GM12878 (cell line): ENCODE measurements at regions not wholly inside any gene's neighbourhood (a gene's known extent, or its start where the extent isn't known, plus 50 kb on each side); places are given as distances from the start of the nearest gene placed in this dataset.

Source experiments
- ATAC-seq: fragments of 200-7000 bp; cut with Tn5 transposase; 3 replicates; pipeline ENCODE4 v1.9.1; 2020; ENCODE audit warnings: mild to moderate bottlenecking, moderate library complexity
- BruUV-seq: library from RNA; stranded (reverse); fragments of 400-500 nt; replicated peaks from 2 replicates; lab custom pipeline; 2021; lab: Mats Ljungman, UMichigan
- CTCF ChIA-PET: fragments of 300-600 bp; sonication (Branson Sonifier 250); formaldehyde crosslinking; extraction: SDS; loops from one replicate; lab custom pipeline; 2021; ENCODE audit warnings: inconsistent platforms; lab: Yijun Ruan, JAX
- POLR2A ChIA-PET: fragments of 350-600 bp; formaldehyde crosslinking; extraction: SDS; loops from one replicate; lab custom pipeline; 2021; ENCODE audit warnings: inconsistent platforms; lab: Charles Lee
- RAD21 ChIA-PET: fragments of 300-600 bp; sonication (Branson Sonifier 250); formaldehyde crosslinking; loops from one replicate; lab custom pipeline; 2023; ENCODE audit warnings: antibody characterized with exemption; ENCODE audit not compliant: unreplicated experiment; lab: Charles Lee
- SMC1A ChIA-PET: fragments of 300-600 bp; sonication (Branson Sonifier 250); formaldehyde crosslinking; loops from one replicate; lab custom pipeline; 2023; ENCODE audit not compliant: unreplicated experiment, uncharacterized antibody; lab: Charles Lee
- DNase-seq: peaks from one replicate; pipeline ENCODE4 v3.0.0-alpha.2; 2011; ENCODE audit warnings: low read depth, low spot score
- FAIRE-seq: peaks from 3 replicates; lab custom pipeline; 2011; peaks lifted over from hg19 to GRCh38; lab: Jason Lieb, UNC
- H2AFZ ChIP-seq: 2 replicates; pipeline ENCODE4 v1.6.0; 2011; ENCODE audit warnings: low read depth, low read length, control low read depth; ENCODE audit not compliant: control insufficient read depth
- H3K27ac ChIP-seq: 2 replicates; pipeline ENCODE4 v1.5.1; 2011; ENCODE audit warnings: control low read depth; ENCODE audit not compliant: control insufficient read depth, insufficient read depth
- H3K27me3 ChIP-seq, 2 experiments: replicated peaks in 1 of 2; 2 replicates each; pipeline versions ENCODE4 v1.6.0 to v1.6.1; 2011; ENCODE audit warnings: low read length in 1 of 2; ENCODE audit not compliant: control insufficient read depth in 2 of 2, insufficient read depth in 2 of 2
- H3K36me3 ChIP-seq, 2 experiments: 2 replicates each; pipeline ENCODE4 v1.5.1; 2011; ENCODE audit warnings: low read length in 1 of 2; ENCODE audit not compliant: control insufficient read depth in 2 of 2, insufficient read depth in 2 of 2
- H3K4me1 ChIP-seq: 2 replicates; pipeline ENCODE4 v1.6.1; 2011; ENCODE audit warnings: mild to moderate bottlenecking, low read length, moderate library complexity, mixed read lengths; ENCODE audit not compliant: control insufficient read depth, insufficient read depth
- H3K4me2 ChIP-seq: 2 replicates; pipeline ENCODE4 v1.6.0; 2011; ENCODE audit warnings: control low read depth; ENCODE audit not compliant: control insufficient read depth, insufficient read depth
- H3K4me3 ChIP-seq: fragments of 200-600 bp; sonication (generic); 2 replicates; pipeline ENCODE4 v1.5.1; 2016
- H3K79me2 ChIP-seq: 2 replicates; pipeline ENCODE4 v1.6.0; 2011; ENCODE audit warnings: low read length; ENCODE audit not compliant: control insufficient read depth, insufficient read depth
- H3K9ac ChIP-seq: 2 replicates; pipeline ENCODE4 v1.8.0; 2011; ENCODE audit warnings: low read length, control low read depth, mixed read lengths; ENCODE audit not compliant: control insufficient read depth, insufficient read depth
- H3K9me3 ChIP-seq: replicated peaks from 3 replicates; pipeline ENCODE4 v1.5.1; 2011; ENCODE audit warnings: mild to moderate bottlenecking, low read length; ENCODE audit not compliant: control insufficient read depth, insufficient read depth
- H4K20me1 ChIP-seq: 2 replicates; pipeline ENCODE4 v1.6.0; 2011; ENCODE audit not compliant: control insufficient read depth, insufficient read depth
- ATF3 ChIP-seq: IDR thresholded peaks from 2 replicates; pipeline ENCODE4 v1.6.1; 2011; ENCODE audit warnings: low read depth, mild to moderate bottlenecking, low read length, moderate library complexity, borderline replicate concordance; ENCODE audit errors: extremely low read depth
- CHD4 ChIP-seq: fragments of 200-600 bp; sonication (generic); IDR thresholded peaks from 2 replicates; pipeline ENCODE4 v1.6.1; 2016; ENCODE audit warnings: mild to moderate bottlenecking
- DPF2 ChIP-seq: fragments of 450-650 bp; IDR thresholded peaks from 2 replicates; pipeline ENCODE4 v1.6.1; 2017; ENCODE audit warnings: mild to moderate bottlenecking
- E2F4 ChIP-seq: IDR thresholded peaks from 2 replicates; pipeline ENCODE4 v1.6.1; 2012; ENCODE audit warnings: low read depth, low read length, improper control_type of control experiment
- EP300 ChIP-seq, 2 experiments: fragments of 150-350 bp in 1 of 2; IDR thresholded peaks; 2 replicates each; pipeline ENCODE4 v1.6.1; 2011 to 2012; ENCODE audit warnings: low read depth in 2 of 2, low read length in 2 of 2, borderline replicate concordance in 1 of 2, improper control_type of control experiment in 1 of 2, inconsistent platforms in 1 of 2; ENCODE audit not compliant: control insufficient read depth in 1 of 2
- ETV6 ChIP-seq, 2 experiments: fragments of 450-650 bp in 1 of 2; IDR thresholded peaks in 1 of 2; conservative IDR thresholded peaks in 1 of 2; 2 replicates each; pipeline ENCODE4 v1.6.1; 2014; ENCODE audit warnings: antibody characterized with exemption in 1 of 2, borderline replicate concordance in 1 of 2, low read depth in 1 of 2, mild to moderate bottlenecking in 1 of 2, moderate library complexity in 1 of 2
- HCFC1 ChIP-seq: fragments of 150-350 bp; IDR thresholded peaks from 2 replicates; pipeline ENCODE4 v1.6.1; 2014; ENCODE audit warnings: low read length
- MLLT1 ChIP-seq: fragments of 450-650 bp; IDR thresholded peaks from 2 replicates; pipeline ENCODE4 v1.6.1; 2016; ENCODE audit warnings: mild to moderate bottlenecking
- NR2F1 ChIP-seq: fragments of 450-650 bp; conservative IDR thresholded peaks from 2 replicates; pipeline ENCODE4 v1.6.1; 2017; ENCODE audit warnings: mild to moderate bottlenecking
- RAD21 ChIP-seq: IDR thresholded peaks from 2 replicates; pipeline ENCODE4 v1.6.1; 2011; ENCODE audit warnings: mild to moderate bottlenecking, low read depth, low read length, moderate library complexity; ENCODE audit not compliant: insufficient read depth
- SKIL ChIP-seq: fragments of 450-650 bp; IDR thresholded peaks from 2 replicates; pipeline ENCODE4 v1.6.1; 2017; ENCODE audit warnings: mild to moderate bottlenecking, low read depth, inconsistent platforms; ENCODE audit not compliant: poor library complexity, severe bottlenecking
- SREBF2 ChIP-seq: IDR thresholded peaks from 2 replicates; pipeline ENCODE4 v1.6.1; 2012; ENCODE audit warnings: mild to moderate bottlenecking, low read length
- TARDBP ChIP-seq: IDR thresholded peaks from 2 replicates; pipeline ENCODE4 v1.6.1; 2016; ENCODE audit warnings: borderline replicate concordance
- ZSCAN29 ChIP-seq: fragments of 450-650 bp; IDR thresholded peaks from 2 replicates; pipeline ENCODE4 v1.6.1; 2017; ENCODE audit warnings: mild to moderate bottlenecking, moderate library complexity
- WGBS: methylation state at CpG from one replicate; pipeline ENCODE4 v1.1.6; 2016; ENCODE audit warnings: low lambda C conversion rate; ENCODE audit not compliant: insufficient replicate concordance, insufficient coverage; ENCODE audit errors: missing lambda C conversion rate; 5-methylcytosine and 5-hydroxymethylcytosine counted together
- in situ Hi-C: fragments of 300-500 bp; cut with MboI; formaldehyde crosslinking; loops from 9 replicates; pipeline ENCODE4 v1.14.3; 2018; ENCODE audit warnings: mixed read lengths
- intact Hi-C: fragments of 100-400 bp; cut with micrococcal nuclease; formaldehyde crosslinking; loops from one replicate; pipeline ENCODE4 v1.14.2; 2022; ENCODE audit not compliant: unreplicated experiment

DNA sequence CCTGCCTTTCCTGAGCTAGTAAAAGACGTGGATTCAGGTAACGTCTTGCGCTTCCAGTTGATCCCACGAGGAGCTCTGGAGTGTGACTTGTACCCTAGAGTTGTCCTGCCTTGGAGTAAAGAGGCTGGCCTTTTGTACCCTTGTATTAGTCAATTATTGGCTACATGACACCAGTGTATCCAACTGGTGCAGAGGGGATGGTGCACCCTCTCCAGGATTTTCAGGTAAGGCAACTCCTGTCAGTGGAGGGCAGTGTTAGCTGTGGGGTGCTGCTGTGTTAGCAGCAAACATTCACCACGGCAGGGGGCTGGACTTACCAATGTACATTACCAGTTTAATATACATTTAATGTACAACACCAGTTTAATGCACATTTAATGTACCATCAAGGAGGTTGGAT lies 233.5 kb downstream of the MIAT start:
- WGBS, result 20% methylated on average over 5 of the region's 5 CpGs
- RAD21 ChIA-PET, result no interaction called here
- POLR2A ChIA-PET, result no interaction called here
- no peaks in the 10 kb centered on the region for H4K20me1 ChIP-seq
- BruUV-seq, result no TSS peak
- in situ Hi-C loops (no loop called here), intact Hi-C loops (no loop called here)
- H2AFZ ChIP-seq, result no peak overlapping the region
- CTCF ChIA-PET, result no interaction called here
- no peak for ATAC-seq
- TF ChIP-seq HCFC1, result no peak
- TF ChIP-seq SKIL, result no peak
- no peak for TF ChIP-seq SREBF2
- TF ChIP-seq ETV6 (conservative IDR thresholded peaks at IDR 0.05 in 1 of 2, IDR thresholded peaks at IDR 0.05 in 1 of 2; ENCODE audit: borderline replicate concordance in 1 of 2, low read depth in 1 of 2), result no peak
- no peak for TF ChIP-seq CHD4
- no peak for FAIRE-seq
- no peak for DNase-seq
- H3K9ac ChIP-seq, result no peak overlapping the region
- H3K27ac ChIP-seq, result no peak overlapping the region
- no peak overlapping the region for H3K4me2 ChIP-seq
- H3K27me3 ChIP-seq, result peaks cover 0 to 9% of the 10 kb centered on the region in 2 experiments; a peak in 2 of 4 replicates
- H3K4me1 ChIP-seq, result no peaks in the 10 kb centered on the region
- no peaks in the 10 kb centered on the region for H3K9me3 ChIP-seq
- no peaks in the 10 kb centered on the region for H3K79me2 ChIP-seq
- no peaks in the 10 kb centered on the region for H3K36me3 ChIP-seq
- no peak overlapping the region for H3K4me3 ChIP-seq
- SMC1A ChIA-PET, result no interaction called here

DNA sequence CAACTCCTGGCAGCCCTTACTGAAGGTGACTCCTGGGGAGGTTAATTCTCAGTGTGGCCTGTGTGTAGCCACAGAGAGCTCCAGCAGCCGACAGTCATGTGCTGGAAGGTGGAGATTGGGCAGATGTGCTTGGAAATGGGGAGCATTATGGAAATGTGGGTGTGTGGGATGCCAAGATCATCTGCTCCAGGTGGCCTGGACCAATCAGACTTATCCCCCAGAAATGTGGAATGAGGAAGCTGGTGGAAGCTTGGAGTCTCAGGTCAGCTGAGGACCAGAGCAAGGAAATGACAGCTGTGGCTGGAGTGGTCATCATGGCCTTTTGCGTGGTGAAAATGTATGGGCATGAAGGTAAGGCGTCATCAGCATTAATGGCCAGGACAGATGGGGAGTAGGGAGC lies 234.0 kb downstream of the MIAT start:
- ATAC-seq (no peak), DNase-seq (no peak), FAIRE-seq (no peak)
- ChIA-PET SMC1A (no interaction called here), RAD21 (no interaction called here), CTCF (no interaction called here), POLR2A (no interaction called here)
- Histone ChIP-seq H4K20me1 (no peaks in the 10 kb centered on the region), H3K4me3 (no peak overlapping the region), H3K27me3 (peaks cover 0 to 9% of the 10 kb centered on the region in 2 experiments; a peak in 2 of 4 replicates), H2AFZ (no peak overlapping the region), H3K4me2 (no peak overlapping the region), H3K9ac (no peak overlapping the region), H3K27ac (no peak overlapping the region), H3K9me3 (no peaks in the 10 kb centered on the region), H3K36me3 (no peaks in the 10 kb centered on the region), H3K4me1 (no peaks in the 10 kb centered on the region), H3K79me2 (no peaks in the 10 kb centered on the region)
- intact Hi-C loops (no loop called here), in situ Hi-C loops (no loop called here)
- 51% methylated on average over 3 of the region's 3 CpGs for WGBS
- no TSS peak for BruUV-seq
- TF ChIP-seq ZSCAN29 (no peak), MLLT1 (no peak), ATF3 (no peak), DPF2 (no peak), NR2F1 (no peak), TARDBP (no peak), RAD21 (no peak), E2F4 (no peak), EP300 (IDR thresholded peaks at IDR 0.05; ENCODE audit: borderline replicate concordance in 1 of 2, control insufficient read depth in 1 of 2, low read depth in 2 of 2, low read length in 2 of 2) (no peak)
